K562 (cell line): ENCODE measurements at regions not wholly inside any gene's neighbourhood (a gene's known extent, or its start where the extent isn't known, plus 50 kb on each side); places are given as distances from the start of the nearest gene placed in this dataset.

Source experiments
- ATAC-seq: fragments of 200-7000 bp; cut with Tn5 transposase; 3 replicates; pipeline ENCODE4 v1.9.1; 2020; ENCODE audit warnings: moderate library complexity
- BruUV-seq: library from RNA; stranded (reverse); fragments of 400-500 nt; replicated peaks from 2 replicates; lab custom pipeline; 2021; lab: Mats Ljungman, UMichigan
- CTCF ChIA-PET: fragments of 300-600 bp; formaldehyde crosslinking; extraction: SDS; loops from one replicate; lab custom pipeline; 2021; ENCODE audit warnings: low intra/inter-chr PET ratio; lab: Yijun Ruan, JAX
- POLR2A ChIA-PET: fragments of 300-600, 350-650 bp; sonication (Branson Sonifier 250); formaldehyde crosslinking; extraction: SDS; loops from one replicate; lab custom pipeline; 2021; ENCODE audit warnings: antibody characterized with exemption, inconsistent platforms; lab: Yijun Ruan, JAX
- DNase-seq, 4 experiments: peaks; one replicate each; pipeline versions ENCODE4 v3.0.0 to v3.0.0-alpha.2; 2011 to 2018; ENCODE audit warnings: low spot score in 3 of 4, mixed read lengths in 3 of 4; ENCODE audit errors: extremely low read depth in 1 of 4
- FAIRE-seq: peaks from 2 replicates; lab custom pipeline; 2011; peaks lifted over from hg19 to GRCh38; lab: Jason Lieb, UNC
- H2AFZ ChIP-seq: 2 replicates; pipeline ENCODE4 v1.6.0; 2011; ENCODE audit warnings: low read depth, low read length, control low read depth, inconsistent platforms
- H3K27ac ChIP-seq: fragments of 200-600 bp; 3 replicates; pipeline ENCODE4 v1.8.0; 2011; ENCODE audit warnings: low read depth, mild to moderate bottlenecking, control low read depth, inconsistent platforms, low read length, moderate library complexity, mixed read lengths; ENCODE audit errors: extremely low read depth
- H3K27me3 ChIP-seq, 2 experiments: fragments of 300-600 bp in 1 of 2; 2 replicates in 1 of 2; 3 replicates in 1 of 2; pipeline versions ENCODE4 v1.6.0 to v1.8.0; 2011; ENCODE audit warnings: inconsistent platforms in 2 of 2, low read length in 2 of 2, mild to moderate bottlenecking in 1 of 2, mixed read lengths in 1 of 2, moderate library complexity in 1 of 2; ENCODE audit not compliant: control insufficient read depth in 2 of 2, insufficient read depth in 2 of 2
- H3K36me3 ChIP-seq: fragments of 300-600 bp; 3 replicates; pipeline ENCODE4 v1.8.0; 2011; ENCODE audit warnings: mild to moderate bottlenecking, low read length, inconsistent platforms; ENCODE audit not compliant: control insufficient read depth, insufficient read depth
- H3K4me1 ChIP-seq, 2 experiments: fragments of 200-600 bp in 1 of 2; replicated peaks in 1 of 2; 2 replicates in 1 of 2; 3 replicates in 1 of 2; pipeline versions ENCODE4 v1.5.1 to v1.8.0; 2011; ENCODE audit warnings: inconsistent platforms in 2 of 2, low read length in 2 of 2, mild to moderate bottlenecking in 1 of 2, mixed read lengths in 1 of 2, moderate library complexity in 1 of 2; ENCODE audit not compliant: control insufficient read depth in 2 of 2, insufficient read depth in 2 of 2
- H3K4me2 ChIP-seq: 2 replicates; pipeline ENCODE4 v1.6.1; 2011; ENCODE audit warnings: low read length, control low read depth, inconsistent platforms, mixed read lengths; ENCODE audit not compliant: insufficient read depth
- H3K4me3 ChIP-seq: fragments of 200-600 bp; sonication (generic), shearing (Covaris generic); 2 replicates; pipeline ENCODE4 v1.5.1; 2016; ENCODE audit warnings: control low read depth, inconsistent platforms
- H3K79me2 ChIP-seq: fragments of 200-600 bp; 3 replicates; pipeline ENCODE4 v1.8.0; 2011; ENCODE audit warnings: low read length, inconsistent platforms; ENCODE audit not compliant: control insufficient read depth, insufficient read depth
- H3K9ac ChIP-seq, 2 experiments: 2 replicates each; pipeline versions ENCODE4 v1.6.0 to v1.6.1; 2011; ENCODE audit warnings: low read depth in 2 of 2, low read length in 2 of 2, control low read depth in 1 of 2, inconsistent platforms in 1 of 2, mild to moderate bottlenecking in 1 of 2, mixed read lengths in 1 of 2; ENCODE audit not compliant: insufficient read depth in 1 of 2
- H3K9me1 ChIP-seq: one replicate; pipeline ENCODE4 v1.6.0; 2011; ENCODE audit warnings: inconsistent platforms, mild to moderate bottlenecking, low read length, moderate library complexity; ENCODE audit not compliant: control insufficient read depth, insufficient read depth
- H3K9me3 ChIP-seq: replicated peaks from 2 replicates; pipeline ENCODE4 v1.5.1; 2011; ENCODE audit warnings: low read depth, low read length, inconsistent platforms; ENCODE audit not compliant: control insufficient read depth, insufficient read depth
- H4K20me1 ChIP-seq: replicated peaks from 2 replicates; pipeline ENCODE4 v1.6.1; 2011; ENCODE audit warnings: low read length, inconsistent platforms, mixed read lengths; ENCODE audit not compliant: control insufficient read depth, insufficient read depth
- ASH1L ChIP-seq: fragments of 450-650 bp; IDR thresholded peaks from 2 replicates; pipeline ENCODE4 v1.6.1; 2018; ENCODE audit warnings: borderline replicate concordance, mild to moderate bottlenecking, low read depth; ENCODE audit not compliant: partially characterized antibody
- BRF2 ChIP-seq: IDR thresholded peaks from 3 replicates; pipeline ENCODE4 v1.6.1; 2011; ENCODE audit warnings: borderline replicate concordance, mild to moderate bottlenecking; ENCODE audit not compliant: insufficient read length, insufficient read depth
- CREB5 ChIP-seq: fragments of 250-450 bp; sonication (Bioruptor Pico); IDR thresholded peaks from 2 replicates; pipeline ENCODE4 v1.5.0; 2020; ENCODE audit warnings: mild to moderate bottlenecking
- whole genome bisulfite sequencing: fragments of 100-300 bp; shearing (Covaris generic); methylation state at CpG from one replicate; pipeline ENCODE4 v1.1.6; 2016; ENCODE audit warnings: low coverage, mixed read lengths; ENCODE audit not compliant: insufficient coverage; ENCODE audit errors: missing lambda C conversion rate; 5-methylcytosine and 5-hydroxymethylcytosine counted together
- in situ Hi-C: fragments of 300-500 bp; cut with MboI; formaldehyde crosslinking; loops from 4 replicates; pipeline ENCODE4 v1.15.0; 2018; ENCODE audit warnings: inconsistent platforms, mixed read lengths
- intact Hi-C: fragments of 100-400 bp; cut with micrococcal nuclease; formaldehyde crosslinking; loops from 2 replicates; pipeline ENCODE4 v1.14.2; 2022

DNA sequence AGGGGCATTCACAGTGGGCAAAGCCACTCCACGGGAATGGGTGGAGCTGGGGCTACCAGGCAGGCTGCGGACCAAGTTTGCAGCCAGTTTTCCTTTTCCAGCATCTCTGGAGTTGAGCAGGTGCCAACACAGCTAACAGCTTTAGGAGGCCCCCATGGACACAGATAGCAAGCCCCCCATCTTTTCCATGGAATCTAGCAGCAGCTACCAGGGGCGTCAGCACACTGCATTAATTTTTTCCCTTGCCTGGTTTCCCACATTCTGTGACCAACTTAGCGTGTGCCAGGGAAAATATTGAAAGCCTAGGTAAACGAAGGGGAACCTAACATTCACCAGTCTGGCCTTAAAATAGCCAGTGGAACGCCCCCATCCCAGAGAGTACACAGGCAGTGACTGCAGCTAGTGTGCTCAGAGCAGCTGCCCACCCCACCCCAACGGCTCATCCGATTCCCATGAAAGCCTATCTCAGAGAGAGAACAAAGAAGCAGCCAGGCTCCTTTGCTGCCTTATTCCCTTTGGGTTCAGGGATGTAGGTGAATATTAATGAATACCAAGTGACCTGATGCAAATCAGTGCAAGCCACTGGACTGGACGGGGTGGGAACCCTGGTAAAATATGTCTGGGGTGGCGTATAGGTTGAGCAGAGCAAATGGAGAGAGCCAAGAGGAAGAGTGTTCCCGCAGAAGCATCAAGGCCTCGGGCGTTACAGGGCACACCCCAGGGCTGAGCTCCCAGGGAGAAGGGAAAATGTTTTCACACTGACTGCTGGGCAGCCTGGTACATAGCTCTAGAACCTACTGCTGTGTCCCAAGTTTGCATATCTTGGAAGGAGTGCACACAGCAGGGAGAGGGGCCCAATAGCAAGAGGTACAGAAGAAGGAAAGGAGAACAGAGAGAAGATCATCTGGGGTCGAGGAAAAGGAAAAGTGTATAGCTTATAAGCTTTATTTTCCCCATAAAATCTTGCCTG is 73.9 kb upstream of the SOX9 start:
- H3K9me1 ChIP-seq = no peaks in the 10 kb centered on the region
- no peaks in the 10 kb centered on the region for H3K36me3 ChIP-seq
- H3K4me2 ChIP-seq = no peak overlapping the region
- ChIA-PET CTCF (no interaction called here), POLR2A (interaction anchor here (0.6 kb wide), 1 partner anchor 321 kb away, joined by 3 read pairs; no protein-coding TSS in a partner anchor)
- H4K20me1 ChIP-seq = no peaks in the 10 kb centered on the region
- H3K4me1 ChIP-seq = no peaks in the 10 kb centered on the region
- in situ Hi-C loops (no loop called here), intact Hi-C loops (no loop called here)
- H3K79me2 ChIP-seq = no peaks in the 10 kb centered on the region
- no peaks in the 10 kb centered on the region for H3K9me3 ChIP-seq
- no peak for DNase-seq
- no peak overlapping the region for H3K9ac ChIP-seq
- TF ChIP-seq ASH1L (no peak), CREB5 (CRISPR knock-in tag) (no peak), BRF2 (no peak)
- no peak for ATAC-seq
- no peak overlapping the region for H3K4me3 ChIP-seq
- WGBS = 1% methylated on average over 14 of the region's 14 CpGs
- no peak overlapping the region for H3K27ac ChIP-seq
- FAIRE-seq = no peak
- no peaks in the 10 kb centered on the region for H3K27me3 ChIP-seq
- H2AFZ ChIP-seq = no peak overlapping the region
- BruUV-seq = no TSS peak
